H1 (cell line): ENCODE measurements at regions not wholly inside any gene's neighbourhood (a gene's known extent, or its start where the extent isn't known, plus 50 kb on each side); places are given as distances from the start of the nearest gene placed in this dataset.

Experiments used
- CTCF ChIA-PET: fragments of 300-600 bp; sonication (Branson Sonifier 250); formaldehyde crosslinking; loops from one replicate; lab custom pipeline; 2021; ENCODE audit not compliant: partially characterized antibody; lab: Charles Lee
- POLR2A ChIA-PET: fragments of 300-600 bp; sonication (Branson Sonifier 250); formaldehyde crosslinking; loops from one replicate; lab custom pipeline; 2021; ENCODE audit warnings: inconsistent platforms; ENCODE audit not compliant: partially characterized antibody; lab: Charles Lee
- DNase-seq, 2 experiments: peaks; one replicate each; pipeline versions ENCODE4 v3.0.0 to v3.0.0-alpha.2; 2010 to 2022; ENCODE audit warnings: low spot score in 2 of 2, low read depth in 1 of 2, mixed read lengths in 1 of 2
- FAIRE-seq: peaks from 2 replicates; lab custom pipeline; 2011; peaks lifted over from hg19 to GRCh38; lab: Jason Lieb, UNC
- H2AFZ ChIP-seq: 2 replicates; pipeline ENCODE4 v1.8.1; 2012; ENCODE audit warnings: low read length, inconsistent platforms
- H2AK5ac ChIP-seq: 2 replicates; pipeline ENCODE4 v1.6.1; 2013; ENCODE audit warnings: low read depth, low read length
- H2BK120ac ChIP-seq: replicated peaks from 2 replicates; pipeline ENCODE3; 2013; ENCODE audit warnings: low read depth, low read length, inconsistent platforms
- H2BK12ac ChIP-seq: 2 replicates; pipeline ENCODE4 v1.6.1; 2013; ENCODE audit warnings: low read depth, low read length
- H2BK15ac ChIP-seq: 2 replicates; pipeline ENCODE4 v1.6.1; 2013; ENCODE audit warnings: low read length
- H2BK20ac ChIP-seq: 2 replicates; pipeline ENCODE4 v1.6.1; 2013; ENCODE audit warnings: low read length
- H2BK5ac ChIP-seq: 2 replicates; pipeline ENCODE4 v1.6.1; 2013; ENCODE audit warnings: low read depth, low read length
- H3K14ac ChIP-seq: 2 replicates; pipeline ENCODE4 v1.6.1; 2013; ENCODE audit warnings: inconsistent platforms; ENCODE audit not compliant: insufficient read length
- H3K18ac ChIP-seq: 2 replicates; pipeline ENCODE4 v1.6.1; 2013; ENCODE audit warnings: low read length; ENCODE audit errors: extremely low read depth
- H3K23ac ChIP-seq: 2 replicates; pipeline ENCODE4 v1.6.1; 2013; ENCODE audit warnings: inconsistent platforms; ENCODE audit not compliant: insufficient read length
- H3K23me2 ChIP-seq: 2 replicates; pipeline ENCODE4 v1.6.1; 2013; ENCODE audit warnings: low read depth, low read length
- H3K27ac ChIP-seq: 2 replicates; pipeline ENCODE4 v1.6.1; 2011; ENCODE audit warnings: low read depth, low read length, inconsistent platforms
- H3K27me3 ChIP-seq, 4 experiments: replicated peaks in 1 of 4; 1 replicate in 1 of 4; 2 replicates in 3 of 4; pipeline versions ENCODE4 v1.6.1 to v1.8.1; 2011 to 2013; ENCODE audit warnings: low read length in 3 of 4, mild to moderate bottlenecking in 3 of 4, inconsistent platforms in 2 of 4, mixed read lengths in 2 of 4, moderate library complexity in 1 of 4; ENCODE audit not compliant: control insufficient read depth in 3 of 4, insufficient read depth in 3 of 4; ENCODE audit errors: extremely low read depth in 1 of 4
- H3K36me3 ChIP-seq, 4 experiments: 2 replicates each; pipeline versions ENCODE4 v1.6.1 to v1.8.1; 2011 to 2013; ENCODE audit warnings: mild to moderate bottlenecking in 4 of 4, low read length in 3 of 4, moderate library complexity in 2 of 4, control low read depth in 1 of 4, inconsistent platforms in 1 of 4; ENCODE audit not compliant: insufficient read depth in 4 of 4, control insufficient read depth in 2 of 4
- H3K4ac ChIP-seq: replicated peaks from 2 replicates; pipeline ENCODE3; 2013; ENCODE audit warnings: low read length, low read depth, mixed read lengths, inconsistent platforms; ENCODE audit not compliant: insufficient read length
- H3K4me1 ChIP-seq, 4 experiments: replicated peaks in 1 of 4; 1 replicate in 1 of 4; 2 replicates in 3 of 4; pipeline versions ENCODE4 v1.6.1 to v1.8.1; 2011 to 2013; ENCODE audit warnings: low read length in 3 of 4, inconsistent platforms in 2 of 4, mixed read lengths in 1 of 4; ENCODE audit not compliant: insufficient read depth in 4 of 4, control insufficient read depth in 3 of 4
- H3K4me2 ChIP-seq, 2 experiments: 2 replicates each; pipeline versions ENCODE4 v1.6.1 to v1.8.1; 2011 to 2013; ENCODE audit warnings: low read depth in 2 of 2, low read length in 2 of 2, control low read depth in 1 of 2, inconsistent platforms in 1 of 2, mild to moderate bottlenecking in 1 of 2; ENCODE audit not compliant: insufficient read depth in 1 of 2
- H3K4me3 ChIP-seq, 4 experiments: fragments of 200-600, 300-600 bp in 1 of 4; sonication (generic), shearing (Covaris generic), sonication (Bioruptor Twin) in 1 of 4; 2 replicates each; pipeline versions ENCODE4 v1.5.1 to v1.8.1; 2011 to 2016; ENCODE audit warnings: low read length in 4 of 4, low read depth in 3 of 4, control low read depth in 2 of 4, inconsistent platforms in 2 of 4, mild to moderate bottlenecking in 2 of 4, mixed read lengths in 1 of 4, moderate library complexity in 1 of 4; ENCODE audit not compliant: insufficient read depth in 2 of 4; ENCODE audit errors: extremely low read depth in 1 of 4
- H3K56ac ChIP-seq: replicated peaks from 2 replicates; pipeline ENCODE3; 2013; ENCODE audit warnings: low read depth, mild to moderate bottlenecking, mixed read lengths, low read length, inconsistent platforms; ENCODE audit not compliant: insufficient read length
- H3K79me1 ChIP-seq: 2 replicates; pipeline ENCODE4 v1.6.1; 2013; ENCODE audit warnings: low read depth, low read length, control low read depth
- H3K79me2 ChIP-seq, 2 experiments: 2 replicates each; pipeline versions ENCODE4 v1.6.1 to v1.8.1; 2012 to 2013; ENCODE audit warnings: low read length in 2 of 2, mild to moderate bottlenecking in 2 of 2, inconsistent platforms in 1 of 2; ENCODE audit not compliant: insufficient read depth in 2 of 2, control insufficient read depth in 1 of 2
- H3K9ac ChIP-seq, 4 experiments: replicated peaks in 1 of 4; 1 replicate in 1 of 4; 2 replicates in 3 of 4; pipeline versions ENCODE4 v1.6.1 to v1.8.1; 2011 to 2013; ENCODE audit warnings: low read depth in 3 of 4, low read length in 3 of 4, control low read depth in 2 of 4, mild to moderate bottlenecking in 2 of 4, moderate library complexity in 2 of 4, inconsistent platforms in 1 of 4; ENCODE audit errors: extremely low read depth in 1 of 4
- H3K9me3 ChIP-seq, 2 experiments: 2 replicates each; pipeline versions ENCODE4 v1.6.1 to v1.8.1; 2012 to 2013; ENCODE audit warnings: mild to moderate bottlenecking in 2 of 2, moderate library complexity in 2 of 2, control low read depth in 1 of 2, inconsistent platforms in 1 of 2, low read depth in 1 of 2, low read length in 1 of 2, mixed read lengths in 1 of 2; ENCODE audit not compliant: insufficient read depth in 2 of 2
- H4K20me1 ChIP-seq, 2 experiments: replicated peaks in 1 of 2; 2 replicates each; pipeline versions ENCODE3 to v1.8.1; 2011 to 2013; ENCODE audit warnings: inconsistent platforms in 2 of 2, low read length in 2 of 2, mild to moderate bottlenecking in 1 of 2; ENCODE audit not compliant: insufficient read depth in 2 of 2, control insufficient read depth in 1 of 2
- H4K5ac ChIP-seq: 2 replicates; pipeline ENCODE4 v1.6.1; 2013; ENCODE audit warnings: low read length, low read depth, mixed read lengths, inconsistent platforms; ENCODE audit not compliant: insufficient read length
- H4K8ac ChIP-seq: 2 replicates; pipeline ENCODE4 v1.8.0; 2013; ENCODE audit warnings: mild to moderate bottlenecking, moderate library complexity, low read length, inconsistent platforms; ENCODE audit not compliant: insufficient read depth; ENCODE audit errors: extremely low read depth
- H4K91ac ChIP-seq: replicated peaks from 2 replicates; pipeline ENCODE3; 2013; ENCODE audit warnings: low read length, mixed read lengths, inconsistent platforms; ENCODE audit not compliant: insufficient read length
- CTBP2 ChIP-seq: IDR thresholded peaks from 2 replicates; pipeline ENCODE4 v1.7.0; 2011; ENCODE audit warnings: borderline replicate concordance, mild to moderate bottlenecking, moderate library complexity, mixed read lengths, low read length; ENCODE audit not compliant: insufficient read depth, insufficient read length
- FOSL1 ChIP-seq: IDR thresholded peaks from 2 replicates; pipeline ENCODE4 v1.6.1; 2011; ENCODE audit warnings: mild to moderate bottlenecking, low read depth, low read length, moderate library complexity; ENCODE audit not compliant: insufficient read depth
- POU5F1 ChIP-seq: IDR thresholded peaks from 2 replicates; pipeline ENCODE4 v1.6.1; 2011; ENCODE audit warnings: low read depth, mild to moderate bottlenecking, low read length, moderate library complexity
- RBBP5 ChIP-seq: IDR thresholded peaks from 2 replicates; pipeline ENCODE4 v1.7.1; 2012; ENCODE audit warnings: low read depth, mild to moderate bottlenecking, inconsistent platforms, low read length, moderate library complexity, borderline replicate concordance
- WGBS, 2 experiments: shearing (Covaris generic) in 1 of 2; methylation state at CpG; one replicate each; pipeline versions ENCODE4 v1.1.6 to v1.1.7; 2013 to 2015; ENCODE audit warnings: low lambda C conversion rate in 2 of 2, mixed read lengths in 2 of 2, inconsistent platforms in 1 of 2, low coverage in 1 of 2, missing lambda C conversion rate in 1 of 2; ENCODE audit not compliant: insufficient replicate concordance in 2 of 2, insufficient coverage in 1 of 2, insufficient read length in 1 of 2; ENCODE audit errors: extremely low coverage in 1 of 2, missing lambda C conversion rate in 1 of 2; 5-methylcytosine and 5-hydroxymethylcytosine counted together

- Histone ChIP-seq H4K91ac (no peak overlapping the region), H3K56ac (no peak overlapping the region), H4K5ac (no peak overlapping the region), H2BK5ac (no peak overlapping the region), H3K4me3 (no peak overlapping the region), H3K4me1 (no peaks in the 10 kb centered on the region), H3K4me2 (no peak overlapping the region), H3K4ac (no peak overlapping the region), H2BK20ac (no peak overlapping the region), H3K79me2 (no peaks in the 10 kb centered on the region), H3K9ac (no peak overlapping the region), H2BK120ac (no peak overlapping the region), H3K9me3 (no peaks in the 10 kb centered on the region), H2BK12ac (no peak overlapping the region), H4K8ac (no peak overlapping the region), H2BK15ac (no peak overlapping the region), H3K79me1 (no peaks in the 10 kb centered on the region), H3K36me3 (no peaks in the 10 kb centered on the region), H2AFZ (no peak overlapping the region), H3K27me3 (no peaks in the 10 kb centered on the region), H4K20me1 (no peaks in the 10 kb centered on the region), H3K14ac (no peak overlapping the region), H3K27ac (no peak overlapping the region), H3K23ac (no peak overlapping the region), H3K23me2 (no peaks in the 10 kb centered on the region), H3K18ac (no peak overlapping the region), H2AK5ac (no peak overlapping the region)
- ChIA-PET POLR2A (no interaction called here), CTCF (interaction anchor here (0.5 to 4.7 kb wide), 38 partner anchors 12 to 723 kb away, joined by 3 to 31 read pairs (median 4); partner anchors contain the start of genes PFKFB3 and PRKCQ)
- FAIRE-seq (no peak), DNase-seq (no peak)
- 79% methylated on average over 4 of the region's 4 CpGs; no CpG with 5 or more reads in 1 of the 2 experiments for WGBS, 2 experiments
- TF ChIP-seq POU5F1 (no peak), CTBP2 (no peak), RBBP5 (no peak), FOSL1 (no peak)
These were observed 87.1 kb upstream of the PRKCQ start for GRCh38 chr10:6667150-6667549.
